Activated B cell treated with CpG ODN at 0.5 μM for 24 hours (primary cell): ENCODE measurements at regions not wholly inside any gene's neighbourhood (a gene's known extent, or its start where the extent isn't known, plus 50 kb on each side); places are given as distances from the start of the nearest gene placed in this dataset.
"Not testable (repeated sequence)": the region's sequence is repeated elsewhere in the genome, so short reads cannot be mapped to it uniquely, and the experiment has no call there.

Source experiments
- ATAC-seq: fragments of 200-7000 bp; cut with Tn5 transposase; one replicate; pipeline ENCODE4 v1.10.0; 2021; ENCODE audit warnings: low read depth, mild to moderate bottlenecking, moderate library complexity
- CTCF ChIA-PET: fragments of 350-600 bp; sonication (Branson Sonifier 250); formaldehyde crosslinking; loops from one replicate; lab custom pipeline; 2021; ENCODE audit warnings: antibody characterized with exemption; lab: Charles Lee
- POLR2A ChIA-PET: fragments of 350-600 bp; sonication (Branson Sonifier 250); formaldehyde crosslinking; loops from one replicate; lab custom pipeline; 2021; ENCODE audit warnings: antibody characterized with exemption; lab: Charles Lee
- DNase-seq: peaks from one replicate; pipeline ENCODE4 v3.0.0; 2022
- H3K27ac Mint-ChIP-seq: one replicate; pipeline ENCODE4 v1.8.0; 2020; ENCODE audit warnings: mixed read lengths
- H3K27me3 Mint-ChIP-seq: one replicate; pipeline ENCODE4 v1.8.0; 2021; ENCODE audit warnings: mixed read lengths
- H3K36me3 Mint-ChIP-seq: one replicate; pipeline ENCODE4 v1.8.0; 2021; ENCODE audit warnings: low read depth, mixed read lengths
- H3K4me1 Mint-ChIP-seq: one replicate; pipeline ENCODE4 v1.8.0; 2021; ENCODE audit warnings: mixed read lengths
- H3K4me3 Mint-ChIP-seq: one replicate; pipeline ENCODE4 v1.8.0; 2020; ENCODE audit warnings: mild to moderate bottlenecking, mixed read lengths
- H3K9me3 Mint-ChIP-seq: one replicate; pipeline ENCODE4 v1.8.0; 2020; ENCODE audit warnings: mixed read lengths
- intact Hi-C: fragments of 100-400 bp; cut with micrococcal nuclease; formaldehyde crosslinking; loops from one replicate; pipeline ENCODE4 v1.15.1; 2024
- TF ChIP-seq, protein P1 (sequence below): fragments of 200-600 bp; IDR thresholded peaks from one replicate; pipeline ENCODE4 v1.8.0; 2022; ENCODE audit warnings: antibody characterized with exemption, mild to moderate bottlenecking

DNA sequence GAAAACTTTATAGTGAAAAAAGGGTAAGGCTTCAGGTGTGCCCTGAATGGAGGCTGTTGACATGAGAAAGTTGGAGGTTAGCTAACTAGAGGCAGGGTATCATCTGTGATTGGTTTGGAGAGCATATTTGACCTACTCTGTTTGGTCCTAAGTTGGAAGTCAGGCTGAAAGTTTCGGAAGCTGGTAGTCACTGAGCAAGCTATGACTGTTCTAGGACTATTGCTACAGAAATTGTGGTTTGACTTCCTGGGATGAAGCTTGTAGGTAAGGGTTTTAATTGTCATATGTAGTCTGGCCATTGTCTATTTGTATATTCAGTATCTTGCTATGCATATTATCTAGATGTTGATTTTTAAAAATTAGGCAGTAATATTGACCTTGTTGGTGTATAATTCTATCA lies 565.0 kb downstream of the TMEM135 start:
- ATAC-seq (no peak), DNase-seq (no peak)
- H3K36me3 Mint-ChIP-seq = no peaks in the 10 kb centered on the region
- no peaks in the 10 kb centered on the region for H3K27me3 Mint-ChIP-seq
- TF ChIP-seq, protein P1, sequence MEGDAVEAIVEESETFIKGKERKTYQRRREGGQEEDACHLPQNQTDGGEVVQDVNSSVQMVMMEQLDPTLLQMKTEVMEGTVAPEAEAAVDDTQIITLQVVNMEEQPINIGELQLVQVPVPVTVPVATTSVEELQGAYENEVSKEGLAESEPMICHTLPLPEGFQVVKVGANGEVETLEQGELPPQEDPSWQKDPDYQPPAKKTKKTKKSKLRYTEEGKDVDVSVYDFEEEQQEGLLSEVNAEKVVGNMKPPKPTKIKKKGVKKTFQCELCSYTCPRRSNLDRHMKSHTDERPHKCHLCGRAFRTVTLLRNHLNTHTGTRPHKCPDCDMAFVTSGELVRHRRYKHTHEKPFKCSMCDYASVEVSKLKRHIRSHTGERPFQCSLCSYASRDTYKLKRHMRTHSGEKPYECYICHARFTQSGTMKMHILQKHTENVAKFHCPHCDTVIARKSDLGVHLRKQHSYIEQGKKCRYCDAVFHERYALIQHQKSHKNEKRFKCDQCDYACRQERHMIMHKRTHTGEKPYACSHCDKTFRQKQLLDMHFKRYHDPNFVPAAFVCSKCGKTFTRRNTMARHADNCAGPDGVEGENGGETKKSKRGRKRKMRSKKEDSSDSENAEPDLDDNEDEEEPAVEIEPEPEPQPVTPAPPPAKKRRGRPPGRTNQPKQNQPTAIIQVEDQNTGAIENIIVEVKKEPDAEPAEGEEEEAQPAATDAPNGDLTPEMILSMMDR = no peak
- no peak overlapping the region for H3K4me3 Mint-ChIP-seq
- POLR2A ChIA-PET = no interaction called here
- peaks cover 2% of the 10 kb centered on the region for H3K9me3 Mint-ChIP-seq
- CTCF ChIA-PET = no interaction called here
- intact Hi-C loops = no loop called here
- no peak overlapping the region for H3K27ac Mint-ChIP-seq
- H3K4me1 Mint-ChIP-seq = no peaks in the 10 kb centered on the region

DNA sequence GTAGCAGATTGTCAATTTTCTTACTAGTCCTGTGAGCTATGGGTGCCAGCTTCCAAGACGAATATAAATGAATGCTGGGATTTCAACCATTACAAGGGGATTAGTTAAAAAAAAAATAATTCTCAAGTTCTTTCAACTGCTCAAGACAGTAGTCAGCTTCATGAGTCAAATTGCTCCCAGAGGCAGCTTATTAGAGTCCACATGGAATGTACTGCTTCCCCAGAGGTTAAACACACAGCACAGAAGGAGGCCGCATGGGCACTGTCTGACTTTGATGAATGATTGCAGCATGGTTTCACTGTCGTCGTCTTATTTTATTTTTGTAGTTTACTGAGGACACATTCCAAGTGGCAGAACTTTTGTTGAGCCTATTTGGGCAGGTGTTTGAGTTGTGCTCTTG lies 563.2 kb downstream of the TMEM135 start:
- CTCF ChIA-PET = no interaction called here
- intact Hi-C loops = no loop called here
- ATAC-seq (no peak), DNase-seq (no peak)
- Mint-ChIP-seq H3K4me1 (no peaks in the 10 kb centered on the region), H3K36me3 (no peaks in the 10 kb centered on the region), H3K4me3 (no peak overlapping the region), H3K27me3 (no peaks in the 10 kb centered on the region), H3K9me3 (no peaks in the 10 kb centered on the region), H3K27ac (no peak overlapping the region)
- TF ChIP-seq, protein P1 = no peak
- POLR2A ChIA-PET = no interaction called here

DNA sequence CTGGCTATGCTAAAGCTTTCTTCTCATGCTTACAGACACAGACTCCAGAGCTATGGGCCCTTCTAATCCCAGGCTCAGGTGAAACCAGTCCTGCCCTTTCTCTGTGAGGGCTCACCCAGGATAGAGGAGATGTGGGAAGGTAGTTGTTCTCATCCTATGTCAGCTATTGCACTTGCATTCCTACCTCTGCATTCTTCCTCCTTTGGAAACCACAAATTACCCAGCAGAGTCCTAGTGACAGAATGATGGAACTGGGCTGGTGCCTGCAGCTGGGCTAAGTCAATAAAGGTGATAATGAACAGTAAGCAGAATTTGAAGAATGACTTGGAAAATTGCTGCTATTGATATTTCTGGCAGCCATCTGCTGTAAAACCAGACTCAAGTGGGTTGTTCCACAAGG lies 560.0 kb downstream of the TMEM135 start:
- Mint-ChIP-seq H3K27me3 (no peaks in the 10 kb centered on the region), H3K4me1 (no peaks in the 10 kb centered on the region), H3K4me3 (no peak overlapping the region), H3K9me3 (no peaks in the 10 kb centered on the region), H3K36me3 (no peaks in the 10 kb centered on the region), H3K27ac (no peak overlapping the region)
- DNase-seq (no peak), ATAC-seq (no peak)
- TF ChIP-seq, protein P1 = no peak
- ChIA-PET POLR2A (no interaction called here), CTCF (no interaction called here)
- intact Hi-C loops = no loop called here

DNA sequence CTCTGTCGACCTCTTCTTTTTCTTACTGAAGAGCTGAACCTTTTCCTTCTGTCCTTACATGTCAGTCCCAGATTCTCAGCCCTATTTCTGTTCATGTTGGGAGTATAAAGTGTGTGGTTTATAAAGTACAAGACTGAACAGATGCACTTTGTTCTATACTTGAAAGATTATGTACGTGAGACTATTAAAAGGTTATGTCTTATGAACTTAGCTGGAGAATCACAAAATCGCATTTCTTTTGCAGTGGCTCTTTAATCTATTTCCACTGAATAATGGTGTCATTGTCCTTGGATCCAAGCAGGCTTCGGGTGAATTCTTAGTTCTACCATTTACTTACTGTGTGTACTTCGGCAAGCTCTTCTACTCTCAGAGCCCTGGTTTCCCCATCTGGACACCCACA lies 558.4 kb downstream of the TMEM135 start:
- ATAC-seq (no peak), DNase-seq (no peak)
- no peak overlapping the region for H3K4me3 Mint-ChIP-seq
- no peak overlapping the region for H3K27ac Mint-ChIP-seq
- H3K36me3 Mint-ChIP-seq = no peaks in the 10 kb centered on the region
- TF ChIP-seq, protein P1 = no peak
- ChIA-PET CTCF (no interaction called here), POLR2A (no interaction called here)
- peaks cover 5% of the 10 kb centered on the region for H3K9me3 Mint-ChIP-seq
- intact Hi-C loops = no loop called here
- H3K27me3 Mint-ChIP-seq = no peaks in the 10 kb centered on the region
- no peaks in the 10 kb centered on the region for H3K4me1 Mint-ChIP-seq

DNA sequence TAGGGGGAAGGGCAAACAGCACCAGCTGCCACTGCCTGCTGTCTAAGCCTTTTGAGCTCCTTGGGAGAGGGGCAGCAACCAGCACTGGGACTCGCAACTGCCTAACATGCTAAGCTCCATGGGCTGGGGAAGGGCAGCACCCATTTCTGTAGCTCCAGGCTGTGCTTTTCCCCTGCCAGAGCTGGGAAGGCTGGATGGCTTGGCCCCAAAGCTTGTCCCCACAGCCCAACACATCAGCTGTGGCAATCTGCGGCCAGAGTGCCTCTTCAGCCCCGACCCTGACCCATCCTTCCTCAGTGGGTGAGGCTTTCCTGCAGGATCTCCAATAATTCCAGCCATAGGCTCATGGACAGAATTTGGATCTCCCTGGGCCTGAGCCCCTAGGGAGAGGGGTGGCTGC lies 551.3 kb downstream of the TMEM135 start:
- ATAC-seq (no peak), DNase-seq (no peak)
- Mint-ChIP-seq H3K4me3 (no peak overlapping the region), H3K4me1 (no peaks in the 10 kb centered on the region), H3K36me3 (no peaks in the 10 kb centered on the region), H3K9me3 (peaks cover 12% of the 10 kb centered on the region), H3K27me3 (no peaks in the 10 kb centered on the region), H3K27ac (no peak overlapping the region)
- ChIA-PET POLR2A (no interaction called here), CTCF (no interaction called here)
- intact Hi-C loops = no loop called here
- TF ChIP-seq, protein P1 = no peak

DNA sequence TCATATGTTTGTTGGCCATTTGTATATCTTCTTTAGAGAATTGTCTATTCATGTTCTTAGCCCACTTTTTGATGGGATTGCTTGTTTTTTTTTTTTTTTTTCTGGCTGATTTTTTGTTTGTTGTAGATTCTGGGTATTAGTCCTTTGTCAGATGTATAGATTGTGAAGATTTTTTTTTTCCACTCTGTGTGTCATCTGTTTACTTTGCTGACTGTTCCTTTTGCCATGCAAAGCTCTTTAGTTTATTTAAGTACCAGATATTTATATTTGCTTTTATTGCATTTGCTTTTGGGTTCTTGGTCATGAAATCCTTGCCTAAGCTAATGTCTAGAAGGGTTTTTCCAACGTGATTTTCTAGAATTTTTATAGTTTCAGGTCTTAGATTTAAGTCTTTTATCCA lies 547.9 kb downstream of the TMEM135 start:
- H3K9me3 Mint-ChIP-seq, intact Hi-C loops, ATAC-seq, H3K4me3 Mint-ChIP-seq, CTCF ChIA-PET, H3K36me3 Mint-ChIP-seq, H3K27ac Mint-ChIP-seq, DNase-seq, POLR2A ChIA-PET, H3K4me1 Mint-ChIP-seq, H3K27me3 Mint-ChIP-seq: not testable (repeated sequence)
